ENCODE measurements at regions not wholly inside any gene's neighbourhood (a gene's known extent, or its start where the extent isn't known, plus 50 kb on each side); places are given as distances from the start of the nearest gene placed in this dataset.
"Not testable (repeated sequence)": the region's sequence is repeated elsewhere in the genome, so short reads cannot be mapped to it uniquely, and the experiment has no call there.

- Mint-ChIP-seq H3K4me3 (no peak overlapping the region), H3K4me1 (no peaks in the 10 kb centered on the region), H3K27ac (no peak overlapping the region), H3K27me3 (ENCODE audit: low read depth, poor library complexity) (no peaks in the 10 kb centered on the region), H3K9me3 (no peaks in the 10 kb centered on the region), H3K36me3 (ENCODE audit: low read depth) (no peaks in the 10 kb centered on the region)
- TF ChIP-seq CTCF (IDR thresholded peaks at IDR 0.05): no peak
- no peak for DNase-seq
Observed at GRCh38 chrX:131646106-131646505, 102.2 kb downstream of the OR13H1 start.

- H3K27me3 Mint-ChIP-seq (ENCODE audit: low read depth, poor library complexity): no peaks in the 10 kb centered on the region
- TF ChIP-seq CTCF (IDR thresholded peaks at IDR 0.05): no peak
Observed at GRCh38 chrX:131649741-131650140, 105.9 kb downstream of the OR13H1 start.

GRCh38 chrX:131650637-131651410 is 107.0 kb downstream of the OR13H1 start:
- no peaks in the 10 kb centered on the region for H3K27me3 Mint-ChIP-seq (ENCODE audit: low read depth, poor library complexity)
- TF ChIP-seq CTCF (IDR thresholded peaks at IDR 0.05): no peak
- H3K4me3 Mint-ChIP-seq: no peak overlapping the region

More at GRCh38 chrX:131649741-131650140, 105.9 kb downstream of the OR13H1 start:
- H3K27ac Mint-ChIP-seq: no peak overlapping the region
- H3K9me3 Mint-ChIP-seq: peaks cover 17% of the 10 kb centered on the region
- no peak overlapping the region for H3K4me3 Mint-ChIP-seq
- no peak for DNase-seq
- H3K36me3 Mint-ChIP-seq (ENCODE audit: low read depth): no peaks in the 10 kb centered on the region
- no peaks in the 10 kb centered on the region for H3K4me1 Mint-ChIP-seq

GRCh38 chrX:131663726-131664125 is 119.9 kb downstream of the OR13H1 start:
- H3K4me1 Mint-ChIP-seq; DNase-seq; H3K36me3 Mint-ChIP-seq (ENCODE audit: low read depth); H3K4me3 Mint-ChIP-seq; H3K27ac Mint-ChIP-seq; H3K27me3 Mint-ChIP-seq (ENCODE audit: low read depth, poor library complexity): not testable (repeated sequence)
- peaks cover 20% of the 10 kb centered on the region for H3K9me3 Mint-ChIP-seq

More at GRCh38 chrX:131650637-131651410, 107.0 kb downstream of the OR13H1 start:
- DNase-seq: no peak
- Mint-ChIP-seq H3K27ac (no peak overlapping the region), H3K9me3 (peaks cover 22% of the 10 kb centered on the region), H3K4me1 (no peaks in the 10 kb centered on the region), H3K36me3 (ENCODE audit: low read depth) (no peaks in the 10 kb centered on the region)

GRCh38 chrX:131671735-131672134 is 127.9 kb downstream of the OR13H1 start:
- no peak for DNase-seq
- Mint-ChIP-seq H3K9me3 (peaks cover 8% of the 10 kb centered on the region), H3K4me1 (no peaks in the 10 kb centered on the region), H3K4me3 (no peak overlapping the region), H3K27ac (no peak overlapping the region), H3K27me3 (ENCODE audit: low read depth, poor library complexity) (no peaks in the 10 kb centered on the region), H3K36me3 (ENCODE audit: low read depth) (no peaks in the 10 kb centered on the region)
- TF ChIP-seq CTCF (IDR thresholded peaks at IDR 0.05): no peak

- DNase-seq: peak; percentile 10
- no peaks in the 10 kb centered on the region for H3K36me3 Mint-ChIP-seq (ENCODE audit: low read depth)
- H3K4me3 Mint-ChIP-seq: no peak overlapping the region
- H3K27me3 Mint-ChIP-seq (ENCODE audit: low read depth, poor library complexity): no peaks in the 10 kb centered on the region
- H3K9me3 Mint-ChIP-seq: peaks cover under 1% of the 10 kb centered on the region
- TF ChIP-seq CTCF (IDR thresholded peaks at IDR 0.05): peak; percentile 76
- H3K27ac Mint-ChIP-seq: no peak overlapping the region
- no peaks in the 10 kb centered on the region for H3K4me1 Mint-ChIP-seq
Observed at GRCh38 chrX:131675596-131676194, 131.8 kb downstream of the OR13H1 start.

All from nephron progenitor cell (in vitro differentiated cells).